ENCODE measurements at regions not wholly inside any gene's neighbourhood (a gene's known extent, or its start where the extent isn't known, plus 50 kb on each side); places are given as distances from the start of the nearest gene placed in this dataset.

DNA sequence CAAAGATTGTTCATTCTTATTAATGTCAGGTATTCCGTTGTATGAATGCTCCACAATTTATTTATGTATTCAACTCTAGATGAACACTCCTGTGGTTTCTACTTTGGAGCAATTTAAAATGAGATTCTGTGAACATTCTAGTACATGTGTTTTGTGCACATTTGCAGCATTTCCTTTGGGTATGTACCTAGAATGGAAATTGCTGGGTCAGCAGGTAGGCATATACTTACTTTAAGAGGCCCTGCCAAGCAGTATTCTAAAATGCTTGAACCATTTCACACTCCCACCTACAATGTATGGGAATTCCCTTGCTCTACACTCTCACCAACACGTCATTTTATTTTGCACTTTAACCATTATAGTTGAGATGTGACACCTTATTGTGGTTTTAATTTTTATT is 59.4 kb upstream of the MAGEB2 start:
- no peak overlapping the region for H2BK12ac ChIP-seq (ENCODE audit: low read length)
- no peak overlapping the region for H3K23ac ChIP-seq (ENCODE audit: low read depth, low read length, poor library complexity)
- peaks cover 0 to 6% of the 10 kb centered on the region in 2 donors for H3K4me1 ChIP-seq (ENCODE audit: control insufficient read depth in 2 of 2, insufficient read depth in 1 of 2, low read depth in 1 of 2, low read length in 2 of 2)
- H3K79me1 ChIP-seq (ENCODE audit: low read depth, low read length), result no peaks in the 10 kb centered on the region
- no peak overlapping the region for H3K27ac ChIP-seq (replicated peaks; ENCODE audit: low read length)
- no peak overlapping the region for H3K4me2 ChIP-seq (ENCODE audit: insufficient read depth, low read length, poor library complexity, severe bottlenecking)
- no peak overlapping the region for H3K18ac ChIP-seq (ENCODE audit: low read length)
- no peak overlapping the region for H2AFZ ChIP-seq (ENCODE audit: low read length)
- no peak overlapping the region for H4K91ac ChIP-seq (ENCODE audit: low read depth, low read length, poor library complexity)
- DNase-seq (ENCODE audit: low spot score), result no peak
- H3K4me3 ChIP-seq (ENCODE audit: low read length in 2 of 2), result no peak overlapping the region
- H2BK15ac ChIP-seq (ENCODE audit: low read length), result no peak overlapping the region
- no peaks in the 10 kb centered on the region for H3K9me3 ChIP-seq (replicated peaks in 1 of 2; ENCODE audit: control insufficient read depth in 2 of 2, insufficient read depth in 1 of 2, low read depth in 1 of 2, low read length in 2 of 2)
- H2BK5ac ChIP-seq (ENCODE audit: low read length), result no peak overlapping the region
- H3K4ac ChIP-seq (ENCODE audit: low read length), result no peak overlapping the region
- no peak overlapping the region for H2BK120ac ChIP-seq (ENCODE audit: low read depth, low read length)
- no peak overlapping the region for H3K14ac ChIP-seq (ENCODE audit: low read length)
- no peak overlapping the region for H3K9ac ChIP-seq (ENCODE audit: low read depth, low read length, poor library complexity)
- no peaks in the 10 kb centered on the region for H3K27me3 ChIP-seq (ENCODE audit: control insufficient read depth in 3 of 3, insufficient read depth in 3 of 3, low read depth in 1 of 3, low read length in 3 of 3)
- WGBS, 2 donors (ENCODE audit: extremely low coverage in 2 of 2, insufficient read length in 2 of 2, insufficient replicate concordance in 1 of 2), result no CpG with 5 or more reads among the region's 2 CpGs
- no peak overlapping the region for H4K8ac ChIP-seq (ENCODE audit: low read depth, low read length)
- H2AK5ac ChIP-seq (ENCODE audit: low read depth, low read length), result no peak overlapping the region
- H3K36me3 ChIP-seq (replicated peaks in 1 of 2; ENCODE audit: control insufficient read depth in 2 of 2, insufficient read depth in 2 of 2, low read length in 2 of 2), result no peaks in the 10 kb centered on the region

- no peaks in the 10 kb centered on the region for H3K27me3 ChIP-seq (ENCODE audit: control insufficient read depth in 3 of 3, insufficient read depth in 3 of 3, low read depth in 1 of 3, low read length in 3 of 3)
- H2AFZ ChIP-seq (ENCODE audit: low read length), result no peak overlapping the region
- no peak overlapping the region for H2BK5ac ChIP-seq (ENCODE audit: low read length)
- H2BK15ac ChIP-seq (ENCODE audit: low read length), result no peak overlapping the region
- WGBS, 2 donors (ENCODE audit: extremely low coverage in 2 of 2, insufficient read length in 2 of 2, insufficient replicate concordance in 1 of 2), result no CpG with 5 or more reads among the region's 4 CpGs
- peaks cover 0 to 6% of the 10 kb centered on the region in 2 donors for H3K4me1 ChIP-seq (ENCODE audit: control insufficient read depth in 2 of 2, insufficient read depth in 1 of 2, low read depth in 1 of 2, low read length in 2 of 2)
- no peak overlapping the region for H3K4me3 ChIP-seq (ENCODE audit: low read length in 2 of 2)
- no peak overlapping the region for H3K4me2 ChIP-seq (ENCODE audit: insufficient read depth, low read length, poor library complexity, severe bottlenecking)
- H3K79me1 ChIP-seq (ENCODE audit: low read depth, low read length), result no peaks in the 10 kb centered on the region
- H4K91ac ChIP-seq (ENCODE audit: low read depth, low read length, poor library complexity), result no peak overlapping the region
- H3K4ac ChIP-seq (ENCODE audit: low read length), result no peak overlapping the region
- H2BK12ac ChIP-seq (ENCODE audit: low read length), result no peak overlapping the region
- H3K23ac ChIP-seq (ENCODE audit: low read depth, low read length, poor library complexity), result no peak overlapping the region
- H3K14ac ChIP-seq (ENCODE audit: low read length), result no peak overlapping the region
- H2BK120ac ChIP-seq (ENCODE audit: low read depth, low read length), result no peak overlapping the region
- H4K8ac ChIP-seq (ENCODE audit: low read depth, low read length), result no peak overlapping the region
- no peaks in the 10 kb centered on the region for H3K36me3 ChIP-seq (replicated peaks in 1 of 2; ENCODE audit: control insufficient read depth in 2 of 2, insufficient read depth in 2 of 2, low read length in 2 of 2)
- no peaks in the 10 kb centered on the region for H3K9me3 ChIP-seq (replicated peaks in 1 of 2; ENCODE audit: control insufficient read depth in 2 of 2, insufficient read depth in 1 of 2, low read depth in 1 of 2, low read length in 2 of 2)
- H3K27ac ChIP-seq (replicated peaks; ENCODE audit: low read length), result no peak overlapping the region
- H2AK5ac ChIP-seq (ENCODE audit: low read depth, low read length), result no peak overlapping the region
- DNase-seq (ENCODE audit: low spot score), result no peak
- H3K18ac ChIP-seq (ENCODE audit: low read length), result no peak overlapping the region
- no peak overlapping the region for H3K9ac ChIP-seq (ENCODE audit: low read depth, low read length, poor library complexity)
Measured at GRCh38 chrX:30156880-30157560, 58.3 kb upstream of the MAGEB2 start.

DNA sequence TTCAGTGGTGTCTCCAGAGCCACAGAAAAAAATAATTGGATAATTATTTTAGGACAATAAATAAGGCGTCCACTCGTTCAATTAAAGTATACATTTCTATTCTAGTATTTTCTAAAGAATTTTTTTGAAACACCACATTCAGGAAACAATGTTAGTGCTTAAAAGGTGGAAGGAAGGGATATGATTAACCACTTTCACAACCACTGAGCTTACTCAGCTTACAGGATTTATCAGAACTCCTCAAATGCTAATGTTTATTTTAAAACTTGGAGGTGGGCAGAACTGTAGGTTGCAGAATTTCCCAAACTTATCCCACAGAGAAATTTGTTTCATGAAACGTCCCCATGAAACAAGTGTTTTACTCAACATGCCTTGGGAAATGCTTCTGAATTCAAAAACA is 54.3 kb upstream of the MAGEB2 start:
- no peak overlapping the region for H2BK5ac ChIP-seq (ENCODE audit: low read length)

More for the DNA sequence above, 54.3 kb upstream of the MAGEB2 start:
- H2AK5ac ChIP-seq (ENCODE audit: low read depth, low read length), result no peak overlapping the region
- no peak overlapping the region for H3K4ac ChIP-seq (ENCODE audit: low read length)
- no peaks in the 10 kb centered on the region for H3K79me1 ChIP-seq (ENCODE audit: low read depth, low read length)
- DNase-seq (ENCODE audit: low spot score), result no peak
- no peak overlapping the region for H2BK120ac ChIP-seq (ENCODE audit: low read depth, low read length)
- no peak overlapping the region for H2BK12ac ChIP-seq (ENCODE audit: low read length)
- no peak overlapping the region for H3K23ac ChIP-seq (ENCODE audit: low read depth, low read length, poor library complexity)
- no peaks in the 10 kb centered on the region for H3K27me3 ChIP-seq (ENCODE audit: control insufficient read depth in 3 of 3, insufficient read depth in 3 of 3, low read depth in 1 of 3, low read length in 3 of 3)
- no peak overlapping the region for H3K9ac ChIP-seq (ENCODE audit: low read depth, low read length, poor library complexity)
- H3K18ac ChIP-seq (ENCODE audit: low read length), result no peak overlapping the region
- no peaks in the 10 kb centered on the region for H3K9me3 ChIP-seq (replicated peaks in 1 of 2; ENCODE audit: control insufficient read depth in 2 of 2, insufficient read depth in 1 of 2, low read depth in 1 of 2, low read length in 2 of 2)
- H3K36me3 ChIP-seq (replicated peaks in 1 of 2; ENCODE audit: control insufficient read depth in 2 of 2, insufficient read depth in 2 of 2, low read length in 2 of 2), result no peaks in the 10 kb centered on the region
- WGBS, 2 donors (ENCODE audit: extremely low coverage in 2 of 2, insufficient read length in 2 of 2, insufficient replicate concordance in 1 of 2), result no CpG with 5 or more reads among the region's 3 CpGs
- no peaks in the 10 kb centered on the region for H3K4me1 ChIP-seq (ENCODE audit: control insufficient read depth in 2 of 2, insufficient read depth in 1 of 2, low read depth in 1 of 2, low read length in 2 of 2)
- no peak overlapping the region for H3K27ac ChIP-seq (replicated peaks; ENCODE audit: low read length)
- no peak overlapping the region for H4K8ac ChIP-seq (ENCODE audit: low read depth, low read length)
- no peak overlapping the region for H3K4me2 ChIP-seq (ENCODE audit: insufficient read depth, low read length, poor library complexity, severe bottlenecking)
- H3K14ac ChIP-seq (ENCODE audit: low read length), result no peak overlapping the region
- no peak overlapping the region for H2BK15ac ChIP-seq (ENCODE audit: low read length)
- H2AFZ ChIP-seq (ENCODE audit: low read length), result no peak overlapping the region
- no peak overlapping the region for H4K91ac ChIP-seq (ENCODE audit: low read depth, low read length, poor library complexity)
- no peak overlapping the region for H3K4me3 ChIP-seq (ENCODE audit: low read length in 2 of 2)
